Astrocyte (in vitro differentiated cells and primary cell): ENCODE measurements at regions not wholly inside any gene's neighbourhood (a gene's known extent, or its start where the extent isn't known, plus 50 kb on each side); places are given as distances from the start of the nearest gene placed in this dataset.

ENCODE experiments used
- DNase-seq: peaks from one replicate; pipeline ENCODE4 v3.0.0-alpha.2; 2010; ENCODE audit warnings: low read depth
- FAIRE-seq: peaks from 2 replicates; lab custom pipeline; 2011; peaks lifted over from hg19 to GRCh38; lab: Jason Lieb, UNC
- H2AFZ ChIP-seq: 2 replicates; pipeline ENCODE4 v1.6.0; 2012; ENCODE audit warnings: low read depth, low read length, inconsistent platforms
- H3K27ac ChIP-seq: 2 replicates; pipeline ENCODE4 v1.5.1; 2011; ENCODE audit warnings: low read depth, low read length, inconsistent platforms
- H3K27me3 ChIP-seq: 2 replicates; pipeline ENCODE4 v1.6.0; 2011; ENCODE audit warnings: low read length, inconsistent platforms; ENCODE audit not compliant: insufficient read depth
- H3K36me3 ChIP-seq: 2 replicates; pipeline ENCODE4 v1.5.1; 2011; ENCODE audit warnings: low read length, inconsistent platforms; ENCODE audit not compliant: insufficient read depth
- H3K4me1 ChIP-seq: 2 replicates; pipeline ENCODE4 v1.5.1; 2011; ENCODE audit warnings: low read length, inconsistent platforms; ENCODE audit not compliant: insufficient read depth
- H3K4me2 ChIP-seq: 2 replicates; pipeline ENCODE4 v1.6.0; 2012; ENCODE audit warnings: low read length, inconsistent platforms
- H3K4me3 ChIP-seq: 2 replicates; pipeline ENCODE4 v1.5.1; 2011; ENCODE audit warnings: low read depth, mild to moderate bottlenecking, low read length, inconsistent platforms; ENCODE audit not compliant: insufficient read depth
- H3K79me2 ChIP-seq: 2 replicates; pipeline ENCODE4 v1.6.0; 2012; ENCODE audit warnings: mild to moderate bottlenecking, low read length, inconsistent platforms; ENCODE audit not compliant: insufficient read depth
- H3K9ac ChIP-seq: 2 replicates; pipeline ENCODE4 v1.6.0; 2012; ENCODE audit warnings: mild to moderate bottlenecking, low read length, inconsistent platforms
- H3K9me3 ChIP-seq: 2 replicates; pipeline ENCODE4 v1.5.1; 2012; ENCODE audit warnings: low read depth, mild to moderate bottlenecking, low read length, inconsistent platforms; ENCODE audit not compliant: insufficient read depth
- H4K20me1 ChIP-seq: 2 replicates; pipeline ENCODE4 v1.6.0; 2012; ENCODE audit warnings: low read length, inconsistent platforms; ENCODE audit not compliant: insufficient read depth
- H3K27ac Mint-ChIP-seq: one replicate; pipeline ENCODE4 v1.8.0; 2021; ENCODE audit warnings: mild to moderate bottlenecking, mixed read lengths; ENCODE audit not compliant: unreplicated experiment
- H3K27me3 Mint-ChIP-seq: one replicate; pipeline ENCODE4 v1.8.0; 2021; ENCODE audit warnings: low read depth, mixed read lengths; ENCODE audit not compliant: unreplicated experiment
- H3K36me3 Mint-ChIP-seq: one replicate; pipeline ENCODE4 v1.8.0; 2021; ENCODE audit warnings: low read depth, mixed read lengths; ENCODE audit not compliant: unreplicated experiment
- H3K4me1 Mint-ChIP-seq: one replicate; pipeline ENCODE4 v1.8.0; 2021; ENCODE audit warnings: low read depth, mixed read lengths; ENCODE audit not compliant: unreplicated experiment
- H3K4me3 Mint-ChIP-seq: one replicate; pipeline ENCODE4 v1.8.0; 2021; ENCODE audit warnings: mild to moderate bottlenecking, moderate library complexity, mixed read lengths; ENCODE audit not compliant: unreplicated experiment
- H3K9me3 Mint-ChIP-seq: one replicate; pipeline ENCODE4 v1.8.0; 2021; ENCODE audit warnings: mild to moderate bottlenecking, mixed read lengths; ENCODE audit not compliant: unreplicated experiment
- CTCF ChIP-seq: IDR thresholded peaks from 2 replicates; pipeline ENCODE4 v1.5.1; 2011; ENCODE audit warnings: low read depth, mild to moderate bottlenecking, inconsistent platforms, low read length, moderate library complexity; ENCODE audit not compliant: insufficient read depth
- EZH2 ChIP-seq: IDR thresholded peaks from 2 replicates; pipeline ENCODE4 v1.6.1; 2012; ENCODE audit warnings: mild to moderate bottlenecking, low read length, inconsistent platforms; ENCODE audit not compliant: insufficient read depth

GRCh38 chr5:86838083-86838482 lies 220.3 kb downstream of the COX7C start:
- no peak for DNase-seq
- Histone ChIP-seq H3K4me3 (no peak overlapping the region), H3K9ac (no peak overlapping the region), H4K20me1 (no peaks in the 10 kb centered on the region), H3K4me1 (peaks cover 11% of the 10 kb centered on the region), H3K27me3 (no peaks in the 10 kb centered on the region), H3K4me2 (no peak overlapping the region), H2AFZ (no peak overlapping the region), H3K79me2 (no peaks in the 10 kb centered on the region), H3K27ac (no peak overlapping the region), H3K9me3 (no peaks in the 10 kb centered on the region), H3K36me3 (no peaks in the 10 kb centered on the region)
- FAIRE-seq = no peak
- Mint-ChIP-seq H3K36me3 (no peaks in the 10 kb centered on the region), H3K4me3 (no peak overlapping the region), H3K9me3 (no peaks in the 10 kb centered on the region), H3K27me3 (no peaks in the 10 kb centered on the region), H3K27ac (peak overlapping the region; percentile 73), H3K4me1 (peaks cover 2% of the 10 kb centered on the region)
- no peak for TF ChIP-seq EZH2
- TF ChIP-seq CTCF = no peak

GRCh38 chr5:86841000-86841644 lies 223.4 kb downstream of the COX7C start:
- FAIRE-seq (no peak), DNase-seq (no peak)
- Histone ChIP-seq H3K4me2 (no peak overlapping the region), H3K9ac (no peak overlapping the region), H3K27me3 (no peaks in the 10 kb centered on the region), H4K20me1 (no peaks in the 10 kb centered on the region), H3K27ac (no peak overlapping the region), H3K4me1 (peaks cover 11% of the 10 kb centered on the region), H3K36me3 (no peaks in the 10 kb centered on the region), H3K9me3 (no peaks in the 10 kb centered on the region), H3K4me3 (no peak overlapping the region), H3K79me2 (no peaks in the 10 kb centered on the region), H2AFZ (no peak overlapping the region)
- Mint-ChIP-seq H3K4me1 (peaks cover 2% of the 10 kb centered on the region), H3K27ac (no peak overlapping the region), H3K4me3 (no peak overlapping the region), H3K9me3 (no peaks in the 10 kb centered on the region), H3K27me3 (no peaks in the 10 kb centered on the region), H3K36me3 (no peaks in the 10 kb centered on the region)
- TF ChIP-seq EZH2 = no peak
- TF ChIP-seq CTCF = no peak

GRCh38 chr5:86858442-86858841 lies 240.7 kb downstream of the COX7C start:
- no peak overlapping the region for H3K4me3 ChIP-seq
- no peaks in the 10 kb centered on the region for H3K27me3 ChIP-seq
- peak; percentile 36 for DNase-seq
- Mint-ChIP-seq H3K27me3 (no peaks in the 10 kb centered on the region), H3K36me3 (no peaks in the 10 kb centered on the region), H3K4me3 (no peak overlapping the region), H3K4me1 (peaks cover 18% of the 10 kb centered on the region), H3K27ac (peak overlapping the region; percentile 90), H3K9me3 (no peaks in the 10 kb centered on the region)
- H3K9me3 ChIP-seq = no peaks in the 10 kb centered on the region
- no peak overlapping the region for H3K4me2 ChIP-seq
- no peak overlapping the region for H3K27ac ChIP-seq
- no peaks in the 10 kb centered on the region for H4K20me1 ChIP-seq
- H3K36me3 ChIP-seq = no peaks in the 10 kb centered on the region
- H3K4me1 ChIP-seq = no peaks in the 10 kb centered on the region
- H2AFZ ChIP-seq = peak overlapping the region; percentile 24
- no peaks in the 10 kb centered on the region for H3K79me2 ChIP-seq
- no peak for TF ChIP-seq EZH2
- TF ChIP-seq CTCF = no peak
- no peak overlapping the region for H3K9ac ChIP-seq
- FAIRE-seq = no peak
